HEK293 (cell line): ENCODE measurements at regions not wholly inside any gene's neighbourhood (a gene's known extent, or its start where the extent isn't known, plus 50 kb on each side); places are given as distances from the start of the nearest gene placed in this dataset.

ENCODE experiments used
- ZEB2 ChIP-seq: fragments of 450-650 bp; formaldehyde crosslinking; IDR thresholded peaks from 2 replicates; pipeline ENCODE4 v1.5.1; 2016; ENCODE audit warnings: missing biosample characterization, missing genetic modification characterization
- TF ChIP-seq, protein P1 (sequence below): fragments of 450-650 bp; formaldehyde crosslinking; IDR thresholded peaks from 2 replicates; pipeline ENCODE4 v1.5.1; 2016; ENCODE audit warnings: missing biosample characterization, missing genetic modification characterization

DNA sequence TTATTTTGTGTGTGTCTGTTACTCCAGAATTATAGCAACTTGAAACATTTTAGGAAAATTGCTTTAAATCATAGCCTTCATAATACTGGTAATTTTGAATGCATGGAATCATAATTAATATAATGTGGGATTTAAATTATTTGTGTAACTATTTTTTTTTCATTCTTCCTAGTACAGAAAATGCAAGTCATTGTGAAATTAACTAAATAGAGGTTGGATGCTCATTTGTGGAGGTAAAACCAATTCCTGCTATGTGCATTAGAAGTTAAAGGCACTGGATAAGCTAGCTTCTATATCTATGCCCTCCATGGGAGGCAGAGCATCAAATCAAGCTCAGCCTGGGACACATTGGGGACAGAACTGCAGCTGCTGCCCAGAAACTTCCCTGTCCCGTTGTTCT lies 1048.5 kb upstream of the PABPC4L start:
- TF ChIP-seq, protein P1, sequence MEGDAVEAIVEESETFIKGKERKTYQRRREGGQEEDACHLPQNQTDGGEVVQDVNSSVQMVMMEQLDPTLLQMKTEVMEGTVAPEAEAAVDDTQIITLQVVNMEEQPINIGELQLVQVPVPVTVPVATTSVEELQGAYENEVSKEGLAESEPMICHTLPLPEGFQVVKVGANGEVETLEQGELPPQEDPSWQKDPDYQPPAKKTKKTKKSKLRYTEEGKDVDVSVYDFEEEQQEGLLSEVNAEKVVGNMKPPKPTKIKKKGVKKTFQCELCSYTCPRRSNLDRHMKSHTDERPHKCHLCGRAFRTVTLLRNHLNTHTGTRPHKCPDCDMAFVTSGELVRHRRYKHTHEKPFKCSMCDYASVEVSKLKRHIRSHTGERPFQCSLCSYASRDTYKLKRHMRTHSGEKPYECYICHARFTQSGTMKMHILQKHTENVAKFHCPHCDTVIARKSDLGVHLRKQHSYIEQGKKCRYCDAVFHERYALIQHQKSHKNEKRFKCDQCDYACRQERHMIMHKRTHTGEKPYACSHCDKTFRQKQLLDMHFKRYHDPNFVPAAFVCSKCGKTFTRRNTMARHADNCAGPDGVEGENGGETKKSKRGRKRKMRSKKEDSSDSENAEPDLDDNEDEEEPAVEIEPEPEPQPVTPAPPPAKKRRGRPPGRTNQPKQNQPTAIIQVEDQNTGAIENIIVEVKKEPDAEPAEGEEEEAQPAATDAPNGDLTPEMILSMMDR (tag by site-specific recombination): no peak
- no peak for TF ChIP-seq ZEB2 (tag by site-specific recombination)
